GM19455 (cell line): ENCODE measurements at regions not wholly inside any gene's neighbourhood (a gene's known extent, or its start where the extent isn't known, plus 50 kb on each side); places are given as distances from the start of the nearest gene placed in this dataset.

Experiments
- ATAC-seq: cut with Tn5 transposase; IDR thresholded peaks from one replicate; pipeline ENCODE4 v1.9.1; 2021; ENCODE audit not compliant: unreplicated experiment

- no peak for ATAC-seq
These were observed 308.3 kb upstream of the USP25 start for GRCh38 chr21:15421441-15421881.

- ATAC-seq: no peak
These were observed 307.8 kb upstream of the USP25 start for GRCh38 chr21:15421947-15422346.

- ATAC-seq: no peak
These were observed 307.0 kb upstream of the USP25 start for GRCh38 chr21:15422783-15423182.

GRCh38 chr21:15423676-15424445, 305.9 kb upstream of the USP25 start:
- no peak for ATAC-seq

- ATAC-seq: no peak
These were observed 304.7 kb upstream of the USP25 start for GRCh38 chr21:15425049-15425448.

- ATAC-seq: no peak
These were observed 299.8 kb upstream of the USP25 start for GRCh38 chr21:15430023-15430422.

- no peak for ATAC-seq
These were observed 299.2 kb upstream of the USP25 start for GRCh38 chr21:15430577-15430976.

GRCh38 chr21:15431053-15431452, 298.7 kb upstream of the USP25 start:
- no peak for ATAC-seq

- ATAC-seq: no peak
These were observed 296.7 kb upstream of the USP25 start for GRCh38 chr21:15433091-15433490.

- no peak for ATAC-seq
These were observed 295.4 kb upstream of the USP25 start for GRCh38 chr21:15434163-15434905.

- ATAC-seq: no peak
These were observed 293.8 kb upstream of the USP25 start for GRCh38 chr21:15436031-15436430.

GRCh38 chr21:15437883-15438282, 291.9 kb upstream of the USP25 start:
- ATAC-seq: no peak

GRCh38 chr21:15439726-15440125, 290.1 kb upstream of the USP25 start:
- ATAC-seq: no peak

GRCh38 chr21:15441060-15441493, 288.7 kb upstream of the USP25 start:
- no peak for ATAC-seq

- ATAC-seq: no peak
These were observed 287.8 kb upstream of the USP25 start for GRCh38 chr21:15441992-15442391.

GRCh38 chr21:15442743-15443469, 286.9 kb upstream of the USP25 start:
- no peak for ATAC-seq

GRCh38 chr21:15443740-15444117, 286.1 kb upstream of the USP25 start:
- no peak for ATAC-seq

GRCh38 chr21:15444118-15444960, 285.4 kb upstream of the USP25 start:
- no peak for ATAC-seq

GRCh38 chr21:15445327-15445726, 284.5 kb upstream of the USP25 start:
- ATAC-seq: peak; percentile 82

GRCh38 chr21:15446223-15446622, 283.6 kb upstream of the USP25 start:
- no peak for ATAC-seq

GRCh38 chr21:15449556-15449955, 280.2 kb upstream of the USP25 start:
- no peak for ATAC-seq
